MCF 10A (cell line): ENCODE measurements at regions not wholly inside any gene's neighbourhood (a gene's known extent, or its start where the extent isn't known, plus 50 kb on each side); places are given as distances from the start of the nearest gene placed in this dataset.

ENCODE experiments used
- BruUV-seq: library from RNA; stranded (reverse); fragments of 400-500 nt; replicated peaks from 2 replicates; lab custom pipeline; 2021; lab: Mats Ljungman, UMichigan
- CTCF ChIA-PET: fragments of 300-600 bp; sonication (Branson Sonifier 250); formaldehyde crosslinking; extraction: SDS; loops from one replicate; lab custom pipeline; 2021; ENCODE audit warnings: antibody characterized with exemption, inconsistent platforms; lab: Yijun Ruan, JAX
- POLR2A ChIA-PET: fragments of 300-600, 350-650 bp; sonication (Branson Sonifier 250); formaldehyde crosslinking; extraction: SDS; loops from one replicate; lab custom pipeline; 2020; ENCODE audit warnings: antibody characterized with exemption, inconsistent platforms; lab: Yijun Ruan, JAX
- DNase-seq: peaks from one replicate; pipeline ENCODE4 v3.0.0-alpha.2; 2018; ENCODE audit not compliant: unreplicated experiment
- H3K27ac Mint-ChIP-seq: one replicate; pipeline ENCODE4 v1.8.0; 2022; ENCODE audit warnings: mild to moderate bottlenecking, low read depth, mixed read lengths; ENCODE audit not compliant: unreplicated experiment
- H3K27me3 Mint-ChIP-seq: one replicate; pipeline ENCODE4 v1.8.0; 2022; ENCODE audit warnings: mixed read lengths; ENCODE audit not compliant: insufficient read depth, unreplicated experiment
- H3K36me3 Mint-ChIP-seq: one replicate; pipeline ENCODE4 v1.8.0; 2022; ENCODE audit warnings: mild to moderate bottlenecking, moderate library complexity, mixed read lengths; ENCODE audit not compliant: insufficient read depth, unreplicated experiment
- H3K4me1 Mint-ChIP-seq: one replicate; pipeline ENCODE4 v1.8.0; 2022; ENCODE audit warnings: mixed read lengths; ENCODE audit not compliant: insufficient read depth, unreplicated experiment
- H3K4me3 Mint-ChIP-seq: one replicate; pipeline ENCODE4 v1.8.0; 2022; ENCODE audit warnings: mild to moderate bottlenecking, moderate library complexity, mixed read lengths; ENCODE audit not compliant: unreplicated experiment
- H3K9me3 Mint-ChIP-seq: one replicate; pipeline ENCODE4 v1.8.0; 2022; ENCODE audit warnings: mixed read lengths; ENCODE audit not compliant: unreplicated experiment
- CTCF ChIP-seq: fragments of 200-600 bp; IDR thresholded peaks from one replicate; pipeline ENCODE4 v1.8.0; 2022; ENCODE audit warnings: antibody characterized with exemption, mild to moderate bottlenecking; ENCODE audit not compliant: unreplicated experiment
- intact Hi-C: fragments of 100-400 bp; cut with micrococcal nuclease; formaldehyde crosslinking; loops from 2 replicates; pipeline ENCODE4 v1.14.1; 2022

- no peaks in the 10 kb centered on the region for H3K9me3 Mint-ChIP-seq
- no peak overlapping the region for H3K4me3 Mint-ChIP-seq
- POLR2A ChIA-PET, result no interaction called here
- H3K27me3 Mint-ChIP-seq, result no peaks in the 10 kb centered on the region
- intact Hi-C loops, result no loop called here
- DNase-seq, result no peak
- no TSS peak for BruUV-seq
- TF ChIP-seq CTCF, result no peak
- H3K36me3 Mint-ChIP-seq, result no peaks in the 10 kb centered on the region
- no peak overlapping the region for H3K27ac Mint-ChIP-seq
- H3K4me1 Mint-ChIP-seq, result no peaks in the 10 kb centered on the region
- CTCF ChIA-PET, result interaction anchor here (1.4 to 3.8 kb wide), 3 partner anchors 9 to 16 kb away, joined by 8 to 38 read pairs (median 15); no protein-coding TSS in a partner anchor
Measured at GRCh38 chr16:85261657-85262557, 149.6 kb upstream of the CIBAR2 start.

DNA sequence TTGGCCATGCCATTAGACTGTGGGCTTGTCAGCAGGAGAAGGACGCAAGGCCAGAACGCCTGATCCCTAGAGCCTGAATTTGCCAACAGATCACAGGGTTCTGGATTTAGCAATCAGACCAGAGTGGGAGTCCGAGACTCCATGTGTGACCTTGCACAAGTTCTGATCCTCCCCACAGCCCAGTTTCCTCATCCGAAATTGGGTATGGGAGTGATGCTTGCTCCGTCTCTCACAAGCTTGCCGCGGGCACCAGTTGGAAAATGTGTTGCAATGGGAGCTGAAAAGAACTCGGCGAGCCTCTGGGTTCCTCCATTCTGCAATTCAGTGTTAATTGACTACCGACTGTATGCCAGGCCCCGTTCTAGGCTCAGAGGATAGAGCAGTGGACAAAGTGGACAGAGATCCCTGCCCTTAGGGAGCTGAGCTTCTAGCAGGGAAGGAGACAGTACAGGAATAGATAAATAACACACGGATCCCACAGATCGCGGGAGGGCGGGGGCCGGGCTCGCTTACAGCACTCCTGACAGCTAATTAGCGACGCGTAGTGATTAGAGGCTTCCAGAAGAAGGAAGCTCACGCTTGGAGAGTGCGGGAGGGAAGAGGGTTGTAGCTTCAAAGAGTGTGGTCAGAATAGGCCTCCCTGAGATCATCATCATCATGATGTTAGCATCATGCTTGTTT is 150.4 kb upstream of the CIBAR2 start:
- no peak for TF ChIP-seq CTCF
- no peak for DNase-seq
- H3K36me3 Mint-ChIP-seq, result no peaks in the 10 kb centered on the region
- ChIA-PET CTCF (interaction anchor here (0.7 to 3.8 kb wide), 6 partner anchors 9 to 250 kb away, joined by 4 to 38 read pairs (median 10); no protein-coding TSS in a partner anchor), POLR2A (interaction anchor here (0.6 kb wide), 1 partner anchor 20 kb away, joined by 3 read pairs; no protein-coding TSS in a partner anchor)
- no peaks in the 10 kb centered on the region for H3K9me3 Mint-ChIP-seq
- H3K27ac Mint-ChIP-seq, result no peak overlapping the region
- no peaks in the 10 kb centered on the region for H3K4me1 Mint-ChIP-seq
- no peaks in the 10 kb centered on the region for H3K27me3 Mint-ChIP-seq
- no peak overlapping the region for H3K4me3 Mint-ChIP-seq
- no TSS peak for BruUV-seq
- intact Hi-C loops, result no loop called here

DNA sequence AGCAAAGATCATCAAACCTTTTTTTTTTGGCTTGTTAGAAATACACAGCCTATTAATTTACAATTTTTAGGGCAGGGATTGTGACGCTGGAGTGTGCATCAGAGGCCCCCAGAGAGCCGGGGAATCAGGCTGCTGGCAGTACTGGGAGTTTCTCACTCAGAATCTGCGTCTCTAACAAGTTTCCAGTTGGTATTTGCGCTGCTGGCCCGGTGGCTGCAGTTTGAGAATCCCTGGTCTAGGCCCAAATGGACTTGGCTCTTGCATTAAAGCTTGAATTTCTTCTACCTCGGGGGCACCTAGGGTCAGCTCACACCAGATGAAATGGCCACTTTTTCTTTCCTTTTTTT is 150.9 kb upstream of the CIBAR2 start:
- Mint-ChIP-seq H3K9me3 (no peaks in the 10 kb centered on the region), H3K4me1 (no peaks in the 10 kb centered on the region), H3K27ac (no peak overlapping the region), H3K36me3 (no peaks in the 10 kb centered on the region), H3K4me3 (no peak overlapping the region), H3K27me3 (no peaks in the 10 kb centered on the region)
- ChIA-PET POLR2A (interaction anchor here (0.6 kb wide), 1 partner anchor 19 kb away, joined by 3 read pairs; no protein-coding TSS in a partner anchor), CTCF (interaction anchor here (0.7 to 3.8 kb wide), 6 partner anchors 10 to 250 kb away, joined by 4 to 38 read pairs (median 10); no protein-coding TSS in a partner anchor)
- TF ChIP-seq CTCF, result no peak
- no peak for DNase-seq
- intact Hi-C loops, result no loop called here
- BruUV-seq, result no TSS peak

DNA sequence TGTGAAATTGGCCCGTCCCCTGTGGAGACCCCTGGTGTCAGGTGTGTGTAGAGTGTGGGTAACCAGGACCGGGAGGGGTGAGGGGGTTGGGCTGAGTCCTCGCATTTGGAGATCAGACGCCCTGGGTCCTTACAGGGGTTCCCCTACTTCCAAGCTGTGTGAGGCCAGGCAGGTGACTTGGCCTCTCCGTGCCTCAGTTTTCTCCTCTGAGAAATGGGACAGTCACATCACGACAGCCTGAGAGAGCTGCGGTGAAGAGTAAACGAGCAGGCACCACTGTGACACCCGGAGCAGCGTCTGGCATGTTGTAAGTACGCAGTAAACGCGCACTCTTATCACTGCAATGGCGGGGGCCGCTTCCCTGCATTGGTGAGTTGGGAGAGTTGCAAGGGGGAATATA is 152.5 kb upstream of the CIBAR2 start:
- POLR2A ChIA-PET, result no interaction called here
- H3K9me3 Mint-ChIP-seq, result no peaks in the 10 kb centered on the region
- H3K36me3 Mint-ChIP-seq, result no peaks in the 10 kb centered on the region
- no TSS peak for BruUV-seq
- H3K4me1 Mint-ChIP-seq, result no peaks in the 10 kb centered on the region
- intact Hi-C loops, result no loop called here
- H3K27me3 Mint-ChIP-seq, result no peaks in the 10 kb centered on the region
- DNase-seq, result no peak
- H3K4me3 Mint-ChIP-seq, result no peak overlapping the region
- TF ChIP-seq CTCF, result no peak
- CTCF ChIA-PET, result interaction anchor here (0.5 to 2.7 kb wide), 4 partner anchors 9 to 150 kb away, joined by 3 to 18 read pairs (median 4); no protein-coding TSS in a partner anchor
- H3K27ac Mint-ChIP-seq, result no peak overlapping the region
